Chondrocyte (in vitro differentiated cells): ENCODE measurements at regions not wholly inside any gene's neighbourhood (a gene's known extent, or its start where the extent isn't known, plus 50 kb on each side); places are given as distances from the start of the nearest gene placed in this dataset.

ENCODE experiments used
- DNase-seq: peaks from one replicate; pipeline ENCODE4 v3.0.0; 2021; ENCODE audit warnings: mixed read lengths, low spot score
- H3K27ac Mint-ChIP-seq: one replicate; pipeline ENCODE4 v1.8.0; 2021; ENCODE audit warnings: mild to moderate bottlenecking, moderate library complexity, mixed read lengths; ENCODE audit not compliant: unreplicated experiment
- H3K27me3 Mint-ChIP-seq: 2 replicates; pipeline ENCODE4 v1.8.0; 2021; ENCODE audit warnings: low read depth, mixed read lengths
- H3K36me3 Mint-ChIP-seq: 2 replicates; pipeline ENCODE4 v1.8.0; 2021; ENCODE audit warnings: low read depth, mixed read lengths
- H3K4me1 Mint-ChIP-seq: 2 replicates; pipeline ENCODE4 v1.8.0; 2021; ENCODE audit warnings: low read depth, mild to moderate bottlenecking, mixed read lengths
- H3K4me3 Mint-ChIP-seq: one replicate; pipeline ENCODE4 v1.8.0; 2021; ENCODE audit warnings: mild to moderate bottlenecking, moderate library complexity, mixed read lengths; ENCODE audit not compliant: unreplicated experiment
- H3K9me3 Mint-ChIP-seq: 2 replicates; pipeline ENCODE4 v1.8.0; 2021; ENCODE audit warnings: low read depth, mixed read lengths
- TF ChIP-seq, protein P1 (sequence below): fragments of 200-600 bp; sonication (generic); IDR thresholded peaks from 2 replicates; pipeline ENCODE4 v1.5.0; 2021; ENCODE audit warnings: antibody characterized with exemption, mild to moderate bottlenecking, moderate library complexity

DNA sequence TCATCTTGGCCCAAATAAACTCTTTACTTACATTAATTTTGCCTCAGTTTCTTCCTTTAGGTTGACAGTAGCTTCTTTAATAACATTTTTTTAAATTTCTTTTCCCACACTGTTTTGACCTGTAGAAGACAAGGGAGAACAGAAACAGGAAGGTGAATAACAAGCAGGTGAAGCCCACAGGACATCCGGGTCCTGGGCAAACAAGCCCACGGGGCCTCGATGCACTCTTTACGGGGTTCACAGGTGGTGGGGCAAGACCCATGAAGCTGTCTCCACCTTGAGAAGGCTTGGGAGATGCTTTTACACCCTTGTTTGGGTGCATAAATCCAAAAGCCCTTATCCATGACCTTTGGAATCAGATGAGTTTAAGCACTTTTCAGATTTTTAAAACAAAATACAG, 301.0 kb upstream of the MGAT5 start:
- H3K9me3 Mint-ChIP-seq = no peaks in the 10 kb centered on the region
- H3K36me3 Mint-ChIP-seq = no peaks in the 10 kb centered on the region
- H3K4me3 Mint-ChIP-seq = no peak overlapping the region
- no peak overlapping the region for H3K27ac Mint-ChIP-seq
- TF ChIP-seq, protein P1, sequence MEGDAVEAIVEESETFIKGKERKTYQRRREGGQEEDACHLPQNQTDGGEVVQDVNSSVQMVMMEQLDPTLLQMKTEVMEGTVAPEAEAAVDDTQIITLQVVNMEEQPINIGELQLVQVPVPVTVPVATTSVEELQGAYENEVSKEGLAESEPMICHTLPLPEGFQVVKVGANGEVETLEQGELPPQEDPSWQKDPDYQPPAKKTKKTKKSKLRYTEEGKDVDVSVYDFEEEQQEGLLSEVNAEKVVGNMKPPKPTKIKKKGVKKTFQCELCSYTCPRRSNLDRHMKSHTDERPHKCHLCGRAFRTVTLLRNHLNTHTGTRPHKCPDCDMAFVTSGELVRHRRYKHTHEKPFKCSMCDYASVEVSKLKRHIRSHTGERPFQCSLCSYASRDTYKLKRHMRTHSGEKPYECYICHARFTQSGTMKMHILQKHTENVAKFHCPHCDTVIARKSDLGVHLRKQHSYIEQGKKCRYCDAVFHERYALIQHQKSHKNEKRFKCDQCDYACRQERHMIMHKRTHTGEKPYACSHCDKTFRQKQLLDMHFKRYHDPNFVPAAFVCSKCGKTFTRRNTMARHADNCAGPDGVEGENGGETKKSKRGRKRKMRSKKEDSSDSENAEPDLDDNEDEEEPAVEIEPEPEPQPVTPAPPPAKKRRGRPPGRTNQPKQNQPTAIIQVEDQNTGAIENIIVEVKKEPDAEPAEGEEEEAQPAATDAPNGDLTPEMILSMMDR = no peak
- no peak for DNase-seq
- peaks cover 24% of the 10 kb centered on the region for H3K27me3 Mint-ChIP-seq
- no peaks in the 10 kb centered on the region for H3K4me1 Mint-ChIP-seq

DNA sequence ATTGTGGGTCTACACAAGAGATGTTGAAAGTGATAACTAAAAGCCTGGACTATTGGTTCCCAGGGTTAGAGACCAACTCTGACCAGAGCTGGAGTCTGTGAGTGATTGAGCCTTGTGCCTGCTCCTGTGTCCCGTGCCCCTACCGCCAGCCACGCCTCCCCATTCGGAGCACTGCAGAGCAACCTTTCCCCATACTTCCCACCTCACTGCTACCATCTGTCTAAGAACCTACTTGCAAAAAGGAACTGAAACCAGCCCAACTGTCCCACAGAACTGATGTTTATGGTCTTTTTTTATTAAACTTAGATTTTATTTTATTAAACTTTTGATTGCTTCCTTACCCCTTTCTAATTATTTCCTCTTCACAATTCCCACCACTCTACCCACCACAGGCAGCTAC, 300.3 kb upstream of the MGAT5 start:
- DNase-seq = no peak
- no peaks in the 10 kb centered on the region for H3K9me3 Mint-ChIP-seq
- no peak overlapping the region for H3K27ac Mint-ChIP-seq
- no peaks in the 10 kb centered on the region for H3K36me3 Mint-ChIP-seq
- TF ChIP-seq, protein P1 = no peak
- no peaks in the 10 kb centered on the region for H3K4me1 Mint-ChIP-seq
- no peak overlapping the region for H3K4me3 Mint-ChIP-seq
- peaks cover 26% of the 10 kb centered on the region for H3K27me3 Mint-ChIP-seq

DNA sequence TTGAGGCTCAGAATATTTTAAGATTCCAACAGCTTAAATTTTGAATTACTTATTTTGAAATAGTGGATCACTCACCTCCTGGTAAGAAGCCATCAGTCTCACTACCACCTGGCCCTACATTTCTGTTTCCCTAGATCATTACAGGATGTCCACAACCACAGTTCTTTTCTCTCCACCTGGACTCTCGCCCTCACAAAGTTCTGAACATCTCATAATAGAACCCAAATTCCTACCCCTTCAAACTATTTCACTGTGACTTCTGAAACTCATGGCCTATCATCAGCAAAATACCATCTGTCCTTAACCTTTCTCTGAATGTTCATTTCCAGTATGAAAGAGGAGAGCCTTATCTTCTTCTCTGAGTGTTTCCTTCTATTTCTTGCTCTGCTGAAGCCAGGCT, 299.2 kb upstream of the MGAT5 start:
- H3K9me3 Mint-ChIP-seq = no peaks in the 10 kb centered on the region
- no peak overlapping the region for H3K27ac Mint-ChIP-seq
- no peaks in the 10 kb centered on the region for H3K36me3 Mint-ChIP-seq
- no peak for DNase-seq
- no peak overlapping the region for H3K4me3 Mint-ChIP-seq
- peaks cover 35% of the 10 kb centered on the region for H3K27me3 Mint-ChIP-seq
- TF ChIP-seq, protein P1 = no peak
- no peaks in the 10 kb centered on the region for H3K4me1 Mint-ChIP-seq

DNA sequence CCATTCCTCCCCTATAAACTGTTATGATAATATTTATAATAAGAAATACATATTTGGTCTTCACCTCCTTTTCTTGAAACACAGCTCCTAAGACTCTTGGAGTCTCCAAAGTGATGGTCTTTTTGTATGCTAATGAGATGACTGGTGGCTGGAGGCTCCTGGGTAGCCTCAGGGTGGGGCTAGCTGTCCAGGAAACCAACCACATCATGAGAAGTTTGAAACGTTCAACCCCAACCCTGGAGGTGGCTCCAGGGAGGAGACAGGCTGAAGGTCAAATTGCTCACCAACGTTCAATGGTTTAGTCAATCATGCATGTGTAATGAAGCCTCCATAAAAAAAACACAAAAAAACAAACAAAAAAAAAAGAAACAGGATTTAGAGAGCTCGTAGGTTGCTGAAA, 298.7 kb upstream of the MGAT5 start:
- TF ChIP-seq, protein P1 = no peak
- peaks cover 35% of the 10 kb centered on the region for H3K27me3 Mint-ChIP-seq
- DNase-seq = no peak
- H3K9me3 Mint-ChIP-seq = no peaks in the 10 kb centered on the region
- no peak overlapping the region for H3K4me3 Mint-ChIP-seq
- no peaks in the 10 kb centered on the region for H3K4me1 Mint-ChIP-seq
- no peak overlapping the region for H3K27ac Mint-ChIP-seq
- no peaks in the 10 kb centered on the region for H3K36me3 Mint-ChIP-seq

DNA sequence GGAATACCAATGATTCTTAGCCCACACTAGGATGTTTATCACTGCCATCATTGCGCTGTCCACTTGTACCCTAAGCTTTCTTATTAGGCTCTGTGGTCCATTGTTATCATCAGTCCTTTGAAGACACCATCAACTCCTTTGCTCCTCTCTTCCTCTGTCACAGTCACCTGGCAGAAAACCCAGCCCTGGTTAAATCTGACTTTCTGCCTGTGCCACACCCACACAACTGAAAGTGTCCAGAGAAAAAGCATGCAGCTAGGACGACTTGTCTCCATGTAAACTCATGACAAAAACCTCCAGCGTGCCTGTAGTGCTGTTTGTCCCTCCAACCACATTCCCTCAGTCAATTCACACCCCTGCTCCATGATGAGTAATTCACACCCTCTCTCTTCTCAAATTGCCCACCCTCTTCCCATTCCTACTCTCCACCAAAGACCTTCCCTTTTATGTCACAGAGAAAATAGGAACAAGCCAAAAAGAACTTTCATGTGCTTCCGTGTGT, 297.4 kb upstream of the MGAT5 start:
- no peak for DNase-seq
- no peak overlapping the region for H3K4me3 Mint-ChIP-seq
- TF ChIP-seq, protein P1 = no peak
- H3K36me3 Mint-ChIP-seq = no peaks in the 10 kb centered on the region
- H3K27ac Mint-ChIP-seq = no peak overlapping the region
- peaks cover 35% of the 10 kb centered on the region for H3K27me3 Mint-ChIP-seq
- no peaks in the 10 kb centered on the region for H3K9me3 Mint-ChIP-seq
- H3K4me1 Mint-ChIP-seq = no peaks in the 10 kb centered on the region
